ENCODE measurements at regions not wholly inside any gene's neighbourhood (a gene's known extent, or its start where the extent isn't known, plus 50 kb on each side); places are given as distances from the start of the nearest gene placed in this dataset.
"Not testable (repeated sequence)": the region's sequence is repeated elsewhere in the genome, so short reads cannot be mapped to it uniquely, and the experiment has no call there.

GRCh38 chr12:131440209-131441059 lies 270.5 kb upstream of the SFSWAP start:
- not testable (repeated sequence) for TF ChIP-seq SP1, FOXK2 (IDR thresholded peaks at IDR 0.05)
